K562 (cell line): ENCODE measurements at regions not wholly inside any gene's neighbourhood (a gene's known extent, or its start where the extent isn't known, plus 50 kb on each side); places are given as distances from the start of the nearest gene placed in this dataset.

Source experiments
- ATAC-seq: fragments of 200-7000 bp; cut with Tn5 transposase; 3 replicates; pipeline ENCODE4 v1.9.1; 2020; ENCODE audit warnings: moderate library complexity
- BruUV-seq: library from RNA; stranded (reverse); fragments of 400-500 nt; replicated peaks from 2 replicates; lab custom pipeline; 2021; lab: Mats Ljungman, UMichigan
- CTCF ChIA-PET: fragments of 300-600 bp; formaldehyde crosslinking; extraction: SDS; loops from one replicate; lab custom pipeline; 2021; ENCODE audit warnings: low intra/inter-chr PET ratio; lab: Yijun Ruan, JAX
- POLR2A ChIA-PET: fragments of 300-600, 350-650 bp; sonication (Branson Sonifier 250); formaldehyde crosslinking; extraction: SDS; loops from one replicate; lab custom pipeline; 2021; ENCODE audit warnings: antibody characterized with exemption, inconsistent platforms; lab: Yijun Ruan, JAX
- DNase-seq, 4 experiments: peaks; one replicate each; pipeline versions ENCODE4 v3.0.0 to v3.0.0-alpha.2; 2011 to 2018; ENCODE audit warnings: low spot score in 3 of 4, mixed read lengths in 3 of 4; ENCODE audit errors: extremely low read depth in 1 of 4
- FAIRE-seq: peaks from 2 replicates; lab custom pipeline; 2011; peaks lifted over from hg19 to GRCh38; lab: Jason Lieb, UNC
- H2AFZ ChIP-seq: 2 replicates; pipeline ENCODE4 v1.6.0; 2011; ENCODE audit warnings: low read depth, low read length, control low read depth, inconsistent platforms
- H3K27ac ChIP-seq: fragments of 200-600 bp; 3 replicates; pipeline ENCODE4 v1.8.0; 2011; ENCODE audit warnings: low read depth, mild to moderate bottlenecking, control low read depth, inconsistent platforms, low read length, moderate library complexity, mixed read lengths; ENCODE audit errors: extremely low read depth
- H3K27me3 ChIP-seq, 2 experiments: fragments of 300-600 bp in 1 of 2; 2 replicates in 1 of 2; 3 replicates in 1 of 2; pipeline versions ENCODE4 v1.6.0 to v1.8.0; 2011; ENCODE audit warnings: inconsistent platforms in 2 of 2, low read length in 2 of 2, mild to moderate bottlenecking in 1 of 2, mixed read lengths in 1 of 2, moderate library complexity in 1 of 2; ENCODE audit not compliant: control insufficient read depth in 2 of 2, insufficient read depth in 2 of 2
- H3K36me3 ChIP-seq: fragments of 300-600 bp; 3 replicates; pipeline ENCODE4 v1.8.0; 2011; ENCODE audit warnings: mild to moderate bottlenecking, low read length, inconsistent platforms; ENCODE audit not compliant: control insufficient read depth, insufficient read depth
- H3K4me1 ChIP-seq, 2 experiments: fragments of 200-600 bp in 1 of 2; replicated peaks in 1 of 2; 2 replicates in 1 of 2; 3 replicates in 1 of 2; pipeline versions ENCODE4 v1.5.1 to v1.8.0; 2011; ENCODE audit warnings: inconsistent platforms in 2 of 2, low read length in 2 of 2, mild to moderate bottlenecking in 1 of 2, mixed read lengths in 1 of 2, moderate library complexity in 1 of 2; ENCODE audit not compliant: control insufficient read depth in 2 of 2, insufficient read depth in 2 of 2
- H3K4me2 ChIP-seq: 2 replicates; pipeline ENCODE4 v1.6.1; 2011; ENCODE audit warnings: low read length, control low read depth, inconsistent platforms, mixed read lengths; ENCODE audit not compliant: insufficient read depth
- H3K4me3 ChIP-seq: fragments of 200-600 bp; sonication (generic), shearing (Covaris generic); 2 replicates; pipeline ENCODE4 v1.5.1; 2016; ENCODE audit warnings: control low read depth, inconsistent platforms
- H3K79me2 ChIP-seq: fragments of 200-600 bp; 3 replicates; pipeline ENCODE4 v1.8.0; 2011; ENCODE audit warnings: low read length, inconsistent platforms; ENCODE audit not compliant: control insufficient read depth, insufficient read depth
- H3K9ac ChIP-seq, 2 experiments: 2 replicates each; pipeline versions ENCODE4 v1.6.0 to v1.6.1; 2011; ENCODE audit warnings: low read depth in 2 of 2, low read length in 2 of 2, control low read depth in 1 of 2, inconsistent platforms in 1 of 2, mild to moderate bottlenecking in 1 of 2, mixed read lengths in 1 of 2; ENCODE audit not compliant: insufficient read depth in 1 of 2
- H3K9me1 ChIP-seq: one replicate; pipeline ENCODE4 v1.6.0; 2011; ENCODE audit warnings: inconsistent platforms, mild to moderate bottlenecking, low read length, moderate library complexity; ENCODE audit not compliant: control insufficient read depth, insufficient read depth
- H3K9me3 ChIP-seq: replicated peaks from 2 replicates; pipeline ENCODE4 v1.5.1; 2011; ENCODE audit warnings: low read depth, low read length, inconsistent platforms; ENCODE audit not compliant: control insufficient read depth, insufficient read depth
- H4K20me1 ChIP-seq: replicated peaks from 2 replicates; pipeline ENCODE4 v1.6.1; 2011; ENCODE audit warnings: low read length, inconsistent platforms, mixed read lengths; ENCODE audit not compliant: control insufficient read depth, insufficient read depth
- C11orf30 ChIP-seq: fragments of 450-650 bp; IDR thresholded peaks from 2 replicates; pipeline ENCODE4 v1.6.1; 2016; ENCODE audit warnings: low read depth, mild to moderate bottlenecking
- MAFF ChIP-seq: IDR thresholded peaks from 2 replicates; pipeline ENCODE4 v1.6.1; 2012; ENCODE audit warnings: low read length, improper control_type of control experiment
- MAFK ChIP-seq: IDR thresholded peaks from 2 replicates; pipeline ENCODE4 v1.6.1; 2011; ENCODE audit warnings: low read length, improper control_type of control experiment
- MTA1 ChIP-seq: fragments of 450-650 bp; IDR thresholded peaks from 2 replicates; pipeline ENCODE4 v1.6.1; 2017; ENCODE audit warnings: borderline replicate concordance
- NFATC3 ChIP-seq: fragments of 450-650 bp; IDR thresholded peaks from 2 replicates; pipeline ENCODE4 v1.6.1; 2017; ENCODE audit warnings: mild to moderate bottlenecking
- ZNF175 ChIP-seq: fragments of 200-800 bp; sonication (Bioruptor generic); IDR thresholded peaks from 2 replicates; pipeline ENCODE4 v1.6.1; 2016; ENCODE audit warnings: low read depth, mild to moderate bottlenecking, missing genetic modification characterization, missing compliant biosample characterization
- ZNF316 ChIP-seq: fragments of 450-650 bp; IDR thresholded peaks from 2 replicates; pipeline ENCODE4 v1.6.1; 2016
- WGBS: fragments of 100-300 bp; shearing (Covaris generic); methylation state at CpG from one replicate; pipeline ENCODE4 v1.1.6; 2016; ENCODE audit warnings: low coverage, mixed read lengths; ENCODE audit not compliant: insufficient coverage; ENCODE audit errors: missing lambda C conversion rate; 5-methylcytosine and 5-hydroxymethylcytosine counted together
- in situ Hi-C: fragments of 300-500 bp; cut with MboI; formaldehyde crosslinking; loops from 4 replicates; pipeline ENCODE4 v1.15.0; 2018; ENCODE audit warnings: inconsistent platforms, mixed read lengths
- intact Hi-C: fragments of 100-400 bp; cut with micrococcal nuclease; formaldehyde crosslinking; loops from 2 replicates; pipeline ENCODE4 v1.14.2; 2022
- TF ChIP-seq, protein P1 (sequence below): fragments of 450-650 bp; IDR thresholded peaks from 2 replicates; pipeline ENCODE4 v1.6.1; 2016

DNA sequence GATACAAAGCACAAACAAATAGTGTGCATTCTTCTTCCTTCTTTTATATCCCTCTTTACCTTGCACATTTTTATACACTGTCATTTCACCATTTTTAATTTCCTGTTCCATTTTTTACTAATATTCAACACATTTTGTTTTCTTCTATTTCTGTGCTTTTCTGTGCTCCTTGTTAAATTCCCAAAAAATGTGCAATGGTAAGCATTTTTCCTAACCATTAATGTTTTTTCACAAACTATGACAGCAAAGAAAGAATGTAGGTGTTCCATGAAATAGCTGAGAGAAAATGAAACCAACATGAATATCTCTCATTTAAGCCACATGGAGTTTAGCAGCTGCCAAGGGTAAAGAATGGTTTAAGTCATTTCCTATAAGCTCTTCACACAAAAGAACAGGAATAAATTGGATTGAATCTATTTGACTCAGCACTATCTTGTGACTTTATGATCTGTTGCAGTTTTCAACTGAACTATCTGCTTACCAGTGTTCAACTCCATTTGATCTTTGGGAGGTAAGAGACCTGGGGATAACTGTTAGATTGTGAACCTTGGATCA is 145.7 kb upstream of the CDH19 start:
- H3K9ac ChIP-seq: no peak overlapping the region
- H3K4me2 ChIP-seq: no peak overlapping the region
- ChIA-PET CTCF (no interaction called here), POLR2A (no interaction called here)
- no peak overlapping the region for H2AFZ ChIP-seq
- in situ Hi-C loops: no loop called here
- no peak for FAIRE-seq
- no peak overlapping the region for H3K4me3 ChIP-seq
- no peaks in the 10 kb centered on the region for H3K36me3 ChIP-seq
- no peaks in the 10 kb centered on the region for H3K9me3 ChIP-seq
- no peaks in the 10 kb centered on the region for H4K20me1 ChIP-seq
- H3K79me2 ChIP-seq: no peaks in the 10 kb centered on the region
- no peak for ATAC-seq
- no peaks in the 10 kb centered on the region for H3K4me1 ChIP-seq
- H3K27ac ChIP-seq: no peak overlapping the region
- no peaks in the 10 kb centered on the region for H3K27me3 ChIP-seq
- intact Hi-C loops: no loop called here
- BruUV-seq: no TSS peak
- TF ChIP-seq C11orf30: peak; percentile 9; the same call in 1 of the 2 replicates
- peak; percentile 29; the same call in 1 of the 2 replicates for TF ChIP-seq MAFF
- TF ChIP-seq MAFK: peak; percentile 43; the same call in 1 of the 2 replicates
- no peak for TF ChIP-seq MTA1
- TF ChIP-seq NFATC3: no peak
- peak; percentile 42 for TF ChIP-seq ZNF316
- TF ChIP-seq, all 486 proteins: peak for 4
- H3K9me1 ChIP-seq: no peaks in the 10 kb centered on the region
- DNase-seq: no peak

DNA sequence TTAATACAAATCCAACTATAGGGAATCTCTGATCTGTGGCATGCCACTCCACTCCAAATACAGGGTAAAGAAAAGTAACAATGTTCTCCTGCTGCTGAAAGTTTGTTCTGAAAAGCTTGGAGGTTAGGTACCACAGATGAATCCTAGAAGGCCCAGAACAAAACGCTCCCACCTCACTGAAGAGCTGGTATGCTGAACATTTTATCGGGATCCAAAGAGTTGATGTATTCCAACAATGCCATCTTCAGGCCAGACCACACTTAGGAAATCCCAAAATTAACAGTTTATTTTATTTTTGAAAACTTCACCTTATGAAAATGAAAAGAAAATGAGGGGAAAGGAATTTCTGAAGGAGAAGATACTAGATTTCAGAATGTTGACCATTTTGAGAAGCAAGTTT is 145.1 kb upstream of the CDH19 start:
- no peak for ATAC-seq
- ChIA-PET POLR2A (no interaction called here), CTCF (no interaction called here)
- Histone ChIP-seq H3K9ac (no peak overlapping the region), H3K79me2 (no peaks in the 10 kb centered on the region), H3K4me2 (no peak overlapping the region), H2AFZ (no peak overlapping the region), H3K36me3 (no peaks in the 10 kb centered on the region), H3K27ac (no peak overlapping the region), H3K4me3 (no peak overlapping the region), H3K4me1 (no peaks in the 10 kb centered on the region), H3K27me3 (no peaks in the 10 kb centered on the region), H4K20me1 (no peaks in the 10 kb centered on the region), H3K9me1 (no peaks in the 10 kb centered on the region), H3K9me3 (no peaks in the 10 kb centered on the region)
- intact Hi-C loops (no loop called here), in situ Hi-C loops (no loop called here)
- no peak for DNase-seq
- no peak for FAIRE-seq
- BruUV-seq: no TSS peak
- 0% methylated on average over 2 of the region's 2 CpGs for WGBS
- no peak for TF ChIP-seq ZNF175 (CRISPR knock-in tag)
- TF ChIP-seq, protein P1, sequence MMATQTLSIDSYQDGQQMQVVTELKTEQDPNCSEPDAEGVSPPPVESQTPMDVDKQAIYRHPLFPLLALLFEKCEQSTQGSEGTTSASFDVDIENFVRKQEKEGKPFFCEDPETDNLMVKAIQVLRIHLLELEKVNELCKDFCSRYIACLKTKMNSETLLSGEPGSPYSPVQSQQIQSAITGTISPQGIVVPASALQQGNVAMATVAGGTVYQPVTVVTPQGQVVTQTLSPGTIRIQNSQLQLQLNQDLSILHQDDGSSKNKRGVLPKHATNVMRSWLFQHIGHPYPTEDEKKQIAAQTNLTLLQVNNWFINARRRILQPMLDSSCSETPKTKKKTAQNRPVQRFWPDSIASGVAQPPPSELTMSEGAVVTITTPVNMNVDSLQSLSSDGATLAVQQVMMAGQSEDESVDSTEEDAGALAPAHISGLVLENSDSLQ: no peak
